HEK293 (cell line): ENCODE measurements at regions not wholly inside any gene's neighbourhood (a gene's known extent, or its start where the extent isn't known, plus 50 kb on each side); places are given as distances from the start of the nearest gene placed in this dataset.

Source experiments
- CTCF ChIP-seq: fragments of 450-650 bp; formaldehyde crosslinking; IDR thresholded peaks from 2 replicates; pipeline ENCODE4 v1.5.1; 2016; ENCODE audit warnings: missing biosample characterization, missing genetic modification characterization
- ELK4 ChIP-seq: IDR thresholded peaks from 2 replicates; pipeline ENCODE4 v1.6.1; 2011; ENCODE audit warnings: mild to moderate bottlenecking, low read depth, low read length, borderline replicate concordance
- GFI1B ChIP-seq: fragments of 450-650 bp; formaldehyde crosslinking; IDR thresholded peaks from 2 replicates; pipeline ENCODE4 v1.5.1; 2016; ENCODE audit warnings: missing biosample characterization, missing genetic modification characterization
- IKZF3 ChIP-seq: fragments of 450-650 bp; IDR thresholded peaks from 2 replicates; pipeline ENCODE4 v1.5.0; 2018; ENCODE audit warnings: missing biosample characterization, mild to moderate bottlenecking, missing genetic modification characterization, moderate library complexity
- MZF1 ChIP-seq: fragments of 450-650 bp; formaldehyde crosslinking; IDR thresholded peaks from 2 replicates; pipeline ENCODE4 v1.5.1; 2017; ENCODE audit warnings: missing biosample characterization, missing genetic modification characterization, borderline replicate concordance
- PRDM1 ChIP-seq: fragments of 450-650 bp; formaldehyde crosslinking; IDR thresholded peaks from 2 replicates; pipeline ENCODE4; 2016; ENCODE audit warnings: missing biosample characterization, missing genetic modification characterization
- SP7 ChIP-seq: fragments of 450-650 bp; formaldehyde crosslinking; IDR thresholded peaks from 2 replicates; pipeline ENCODE4 v1.5.1; 2016; ENCODE audit warnings: missing biosample characterization, missing genetic modification characterization
- ZBTB10 ChIP-seq: fragments of 450-650 bp; formaldehyde crosslinking; IDR thresholded peaks from 2 replicates; pipeline ENCODE4 v1.5.1; 2016; ENCODE audit warnings: missing biosample characterization, missing genetic modification characterization
- ZNF121 ChIP-seq: fragments of 450-650 bp; formaldehyde crosslinking; IDR thresholded peaks from 2 replicates; pipeline ENCODE4 v1.5.1; 2016; ENCODE audit warnings: missing biosample characterization, missing genetic modification characterization
- ZNF335 ChIP-seq: fragments of 450-650 bp; formaldehyde crosslinking; conservative IDR thresholded peaks from 2 replicates; pipeline ENCODE4 v1.5.1; 2016; ENCODE audit warnings: missing biosample characterization, missing genetic modification characterization
- ZNF530 ChIP-seq: fragments of 450-650 bp; formaldehyde crosslinking; IDR thresholded peaks from 2 replicates; pipeline ENCODE4 v1.5.1; 2016; ENCODE audit warnings: low read depth, missing biosample characterization, missing genetic modification characterization
- ZNF707 ChIP-seq: fragments of 450-650 bp; formaldehyde crosslinking; IDR thresholded peaks from 2 replicates; pipeline ENCODE4 v1.5.1; 2016; ENCODE audit warnings: missing biosample characterization, missing genetic modification characterization
- TF ChIP-seq, protein P1 (sequence below): fragments of 450-650 bp; formaldehyde crosslinking; IDR thresholded peaks from 2 replicates; pipeline ENCODE4 v1.5.1; 2016; ENCODE audit warnings: missing biosample characterization, missing genetic modification characterization
- TF ChIP-seq, protein P2 (sequence below): fragments of 450-650 bp; formaldehyde crosslinking; IDR thresholded peaks from 2 replicates; pipeline ENCODE4 v1.5.1; 2016; ENCODE audit warnings: missing biosample characterization, missing genetic modification characterization, borderline replicate concordance

GRCh38 chr13:111537843-111538499 is 217.5 kb downstream of the TEX29 start:
- TF ChIP-seq IKZF3 (tag by site-specific recombination), result no peak
- TF ChIP-seq, protein P1, sequence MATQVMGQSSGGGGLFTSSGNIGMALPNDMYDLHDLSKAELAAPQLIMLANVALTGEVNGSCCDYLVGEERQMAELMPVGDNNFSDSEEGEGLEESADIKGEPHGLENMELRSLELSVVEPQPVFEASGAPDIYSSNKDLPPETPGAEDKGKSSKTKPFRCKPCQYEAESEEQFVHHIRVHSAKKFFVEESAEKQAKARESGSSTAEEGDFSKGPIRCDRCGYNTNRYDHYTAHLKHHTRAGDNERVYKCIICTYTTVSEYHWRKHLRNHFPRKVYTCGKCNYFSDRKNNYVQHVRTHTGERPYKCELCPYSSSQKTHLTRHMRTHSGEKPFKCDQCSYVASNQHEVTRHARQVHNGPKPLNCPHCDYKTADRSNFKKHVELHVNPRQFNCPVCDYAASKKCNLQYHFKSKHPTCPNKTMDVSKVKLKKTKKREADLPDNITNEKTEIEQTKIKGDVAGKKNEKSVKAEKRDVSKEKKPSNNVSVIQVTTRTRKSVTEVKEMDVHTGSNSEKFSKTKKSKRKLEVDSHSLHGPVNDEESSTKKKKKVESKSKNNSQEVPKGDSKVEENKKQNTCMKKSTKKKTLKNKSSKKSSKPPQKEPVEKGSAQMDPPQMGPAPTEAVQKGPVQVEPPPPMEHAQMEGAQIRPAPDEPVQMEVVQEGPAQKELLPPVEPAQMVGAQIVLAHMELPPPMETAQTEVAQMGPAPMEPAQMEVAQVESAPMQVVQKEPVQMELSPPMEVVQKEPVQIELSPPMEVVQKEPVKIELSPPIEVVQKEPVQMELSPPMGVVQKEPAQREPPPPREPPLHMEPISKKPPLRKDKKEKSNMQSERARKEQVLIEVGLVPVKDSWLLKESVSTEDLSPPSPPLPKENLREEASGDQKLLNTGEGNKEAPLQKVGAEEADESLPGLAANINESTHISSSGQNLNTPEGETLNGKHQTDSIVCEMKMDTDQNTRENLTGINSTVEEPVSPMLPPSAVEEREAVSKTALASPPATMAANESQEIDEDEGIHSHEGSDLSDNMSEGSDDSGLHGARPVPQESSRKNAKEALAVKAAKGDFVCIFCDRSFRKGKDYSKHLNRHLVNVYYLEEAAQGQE (tag by site-specific recombination), result no peak
- no peak for TF ChIP-seq ZNF335 (tag by site-specific recombination)
- no peak for TF ChIP-seq MZF1
- no peak for TF ChIP-seq ELK4
- no peak for TF ChIP-seq CTCF
- no peak for TF ChIP-seq PRDM1 (tag by site-specific recombination)
- no peak for TF ChIP-seq ZNF121 (tag by site-specific recombination)
- no peak for TF ChIP-seq ZBTB10
- no peak for TF ChIP-seq GFI1B (tag by site-specific recombination)
- TF ChIP-seq, protein P2, sequence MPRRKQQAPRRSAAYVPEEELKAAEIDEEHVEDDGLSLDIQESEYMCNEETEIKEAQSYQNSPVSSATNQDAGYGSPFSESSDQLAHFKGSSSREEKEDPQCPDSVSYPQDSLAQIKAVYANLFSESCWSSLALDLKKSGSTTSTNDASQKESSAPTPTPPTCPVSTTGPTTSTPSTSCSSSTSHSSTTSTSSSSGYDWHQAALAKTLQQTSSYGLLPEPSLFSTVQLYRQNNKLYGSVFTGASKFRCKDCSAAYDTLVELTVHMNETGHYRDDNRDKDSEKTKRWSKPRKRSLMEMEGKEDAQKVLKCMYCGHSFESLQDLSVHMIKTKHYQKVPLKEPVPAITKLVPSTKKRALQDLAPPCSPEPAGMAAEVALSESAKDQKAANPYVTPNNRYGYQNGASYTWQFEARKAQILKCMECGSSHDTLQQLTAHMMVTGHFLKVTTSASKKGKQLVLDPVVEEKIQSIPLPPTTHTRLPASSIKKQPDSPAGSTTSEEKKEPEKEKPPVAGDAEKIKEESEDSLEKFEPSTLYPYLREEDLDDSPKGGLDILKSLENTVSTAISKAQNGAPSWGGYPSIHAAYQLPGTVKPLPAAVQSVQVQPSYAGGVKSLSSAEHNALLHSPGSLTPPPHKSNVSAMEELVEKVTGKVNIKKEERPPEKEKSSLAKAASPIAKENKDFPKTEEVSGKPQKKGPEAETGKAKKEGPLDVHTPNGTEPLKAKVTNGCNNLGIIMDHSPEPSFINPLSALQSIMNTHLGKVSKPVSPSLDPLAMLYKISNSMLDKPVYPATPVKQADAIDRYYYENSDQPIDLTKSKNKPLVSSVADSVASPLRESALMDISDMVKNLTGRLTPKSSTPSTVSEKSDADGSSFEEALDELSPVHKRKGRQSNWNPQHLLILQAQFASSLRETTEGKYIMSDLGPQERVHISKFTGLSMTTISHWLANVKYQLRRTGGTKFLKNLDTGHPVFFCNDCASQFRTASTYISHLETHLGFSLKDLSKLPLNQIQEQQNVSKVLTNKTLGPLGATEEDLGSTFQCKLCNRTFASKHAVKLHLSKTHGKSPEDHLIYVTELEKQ (tag by site-specific recombination), result no peak
- no peak for TF ChIP-seq ZNF530 (tag by site-specific recombination)
- no peak for TF ChIP-seq SP7
- no peak for TF ChIP-seq ZNF707 (tag by site-specific recombination)
